A549 (cell line): ENCODE measurements at regions not wholly inside any gene's neighbourhood (a gene's known extent, or its start where the extent isn't known, plus 50 kb on each side); places are given as distances from the start of the nearest gene placed in this dataset.

ENCODE experiments used
- CTCF ChIP-seq: fragments of >200 bp; sonication (Bioruptor Twin); formaldehyde crosslinking; IDR thresholded peaks from 3 replicates; pipeline ENCODE4 v1.5.1; 2016
- HOXA7 ChIP-seq: fragments of 250-450 bp; sonication (Bioruptor Pico); IDR thresholded peaks from 2 replicates; pipeline ENCODE4 v1.5.0; 2020; ENCODE audit warnings: mild to moderate bottlenecking, moderate library complexity
- JUN ChIP-seq, 2 experiments: fragments of >200 bp; sonication (Bioruptor Twin); formaldehyde crosslinking; IDR thresholded peaks; 2 replicates in 1 of 2; 3 replicates in 1 of 2; pipeline ENCODE4 v1.6.1; 2016 to 2017
- JUNB ChIP-seq: fragments of >200 bp; sonication (Bioruptor Twin); formaldehyde crosslinking; IDR thresholded peaks from 2 replicates; pipeline ENCODE4 v1.6.1; 2016
- KDM1A ChIP-seq: fragments of 200-600 bp; sonication (generic); IDR thresholded peaks from 2 replicates; pipeline ENCODE4 v1.6.1; 2016; ENCODE audit warnings: low read depth, mild to moderate bottlenecking
- KDM5A ChIP-seq: fragments of 200-600 bp; sonication (generic); IDR thresholded peaks from 2 replicates; pipeline ENCODE4 v1.6.1; 2016; ENCODE audit warnings: antibody characterized with exemption, mild to moderate bottlenecking
- MYC ChIP-seq: IDR thresholded peaks from 2 replicates; pipeline ENCODE4 v1.6.1; 2012; ENCODE audit warnings: mild to moderate bottlenecking, inconsistent platforms, low read length, improper control_type of control experiment, borderline replicate concordance
- NR3C1 ChIP-seq: fragments of >200 bp; sonication (Bioruptor Twin); formaldehyde crosslinking; IDR thresholded peaks from 3 replicates; pipeline ENCODE4 v1.6.1; 2017
- POLR2AphosphoS2 ChIP-seq: conservative IDR thresholded peaks from 2 replicates; pipeline ENCODE4 v1.6.1; 2012; ENCODE audit warnings: low read length, improper control_type of control experiment, inconsistent platforms
- RCOR1 ChIP-seq: fragments of 150-350 bp; IDR thresholded peaks from 2 replicates; pipeline ENCODE4 v1.6.1; 2014; ENCODE audit warnings: antibody characterized with exemption, low read length, low read depth
- REST ChIP-seq: fragments of 200-600 bp; sonication (generic); IDR thresholded peaks from 2 replicates; pipeline ENCODE4 v1.6.1; 2016; ENCODE audit warnings: antibody characterized with exemption, mild to moderate bottlenecking, moderate library complexity

GRCh38 chr15:85880501-85881190 lies 85.9 kb upstream of the KLHL25 start:
- TF ChIP-seq CTCF (no peak), NR3C1 (no peak), REST (no peak), RCOR1 (no peak), JUNB (no peak), MYC (no peak), KDM5A (no peak), KDM1A (no peak), POLR2AphosphoS2 (no peak), JUN (IDR thresholded peaks at IDR 0.05) (no peak), HOXA7 (CRISPR knock-in tag) (no peak)
